Esophagus muscularis mucosa (tissue), 4 donors: ENCODE measurements at regions not wholly inside any gene's neighbourhood (a gene's known extent, or its start where the extent isn't known, plus 50 kb on each side); places are given as distances from the start of the nearest gene placed in this dataset.

Experiments used
- DNase-seq: peaks from one replicate; pipeline ENCODE4 v3.0.0-alpha.2; 2017; ENCODE audit errors: extremely low spot score
- H3K27ac ChIP-seq, 4 donors: fragments of 200-600 bp; sonication (generic); replicated peaks in 1 of 4; 1 replicate in 3 of 4; 2 replicates in 1 of 4; pipeline ENCODE4 v1.5.1; 2016 to 2019; ENCODE audit warnings: mild to moderate bottlenecking in 1 of 4
- H3K27me3 ChIP-seq, 4 donors: fragments of 200-600 bp; sonication (generic); one replicate each; pipeline versions ENCODE4 v1.5.1 to v1.6.0; 2016 to 2019
- H3K36me3 ChIP-seq, 4 donors: fragments of 200-600 bp; sonication (generic); one replicate each; pipeline ENCODE4 v1.5.1; 2016 to 2019
- H3K4me1 ChIP-seq, 4 donors: fragments of 200-600 bp; sonication (generic); one replicate each; pipeline ENCODE4 v1.5.1; 2016 to 2019
- H3K4me3 ChIP-seq, 4 donors: fragments of 200-600 bp; sonication (generic); 1 replicate in 2 of 4; 2 replicates in 2 of 4; pipeline ENCODE4 v1.5.1; 2016 to 2019; ENCODE audit warnings: mild to moderate bottlenecking in 4 of 4, moderate library complexity in 1 of 4
- H3K9me3 ChIP-seq, 4 donors: fragments of 200-600 bp; sonication (generic); 1 replicate in 3 of 4; 2 replicates in 1 of 4; pipeline ENCODE4 v1.5.1; 2016 to 2019
- CTCF ChIP-seq, 3 experiments: fragments of 200-600 bp in 2 of 3; fragments of 450-650 bp in 1 of 3; sonication (generic) in 2 of 3; IDR thresholded peaks; one replicate each; pipeline ENCODE4 v1.5.1; 2017 to 2019; ENCODE audit warnings: antibody characterized with exemption in 3 of 3, mild to moderate bottlenecking in 2 of 3, moderate library complexity in 1 of 3
- EP300 ChIP-seq: sonication (generic); formaldehyde crosslinking; IDR thresholded peaks from one replicate; pipeline ENCODE4 v1.6.1; 2017; ENCODE audit warnings: antibody characterized with exemption
- POLR2A ChIP-seq: fragments of 450-650 bp; IDR thresholded peaks from one replicate; pipeline ENCODE4 v1.6.1; 2017; ENCODE audit warnings: antibody characterized with exemption, moderate library complexity, mild to moderate bottlenecking, low read depth
- POLR2AphosphoS5 ChIP-seq, 2 donors: sonication (generic); formaldehyde crosslinking; IDR thresholded peaks; one replicate each; pipeline ENCODE4 v1.6.1; 2017; ENCODE audit warnings: antibody characterized with exemption in 2 of 2
- WGBS: methylation state at CpG from one replicate; pipeline ENCODE4 v1.1.5; 2018; 5-methylcytosine and 5-hydroxymethylcytosine counted together
- intact Hi-C: fragments of 100-400 bp; cut with DNase I; formaldehyde crosslinking; loops from one replicate; pipeline ENCODE4 v1.15.1; 2023

GRCh38 chr18:30451981-30452380, 590.6 kb downstream of the DSC3 start:
- Histone ChIP-seq H3K27ac (no peak overlapping the region), H3K36me3 (no peaks in the 10 kb centered on the region), H3K9me3 (no peaks in the 10 kb centered on the region), H3K4me1 (no peaks in the 10 kb centered on the region), H3K4me3 (no peak overlapping the region), H3K27me3 (no peaks in the 10 kb centered on the region)
- intact Hi-C loops, result no loop called here
- TF ChIP-seq EP300, result no peak
- TF ChIP-seq POLR2AphosphoS5 (IDR thresholded peaks at IDR 0.05), result no peak
- TF ChIP-seq CTCF (IDR thresholded peaks at IDR 0.05), result no peak
- no peak for TF ChIP-seq POLR2A
- DNase-seq, result no peak

- H3K9me3 ChIP-seq, result no peaks in the 10 kb centered on the region
- H3K4me3 ChIP-seq, result no peak overlapping the region
- H3K4me1 ChIP-seq, result no peaks in the 10 kb centered on the region
- no peak overlapping the region for H3K27ac ChIP-seq
- TF ChIP-seq EP300 (no peak), CTCF (IDR thresholded peaks at IDR 0.05) (no peak), POLR2AphosphoS5 (IDR thresholded peaks at IDR 0.05) (no peak), POLR2A (no peak)
- intact Hi-C loops, result no loop called here
- H3K27me3 ChIP-seq, result no peaks in the 10 kb centered on the region
- 69% methylated on average over 2 of the region's 2 CpGs for whole genome bisulfite sequencing
- no peaks in the 10 kb centered on the region for H3K36me3 ChIP-seq
- no peak for DNase-seq
These were observed 591.6 kb downstream of the DSC3 start for GRCh38 chr18:30450927-30451326.

GRCh38 chr18:30446605-30447004, 595.9 kb downstream of the DSC3 start:
- Histone ChIP-seq H3K9me3 (no peaks in the 10 kb centered on the region), H3K4me1 (no peaks in the 10 kb centered on the region), H3K4me3 (no peak overlapping the region), H3K36me3 (no peaks in the 10 kb centered on the region), H3K27me3 (no peaks in the 10 kb centered on the region), H3K27ac (no peak overlapping the region)
- intact Hi-C loops, result no loop called here
- TF ChIP-seq CTCF (IDR thresholded peaks at IDR 0.05) (no peak), EP300 (no peak), POLR2A (no peak), POLR2AphosphoS5 (IDR thresholded peaks at IDR 0.05) (no peak)
- DNase-seq, result no peak
- WGBS, result 49% methylated on average over 6 of the region's 6 CpGs

GRCh38 chr18:30444544-30444943, 598.0 kb downstream of the DSC3 start:
- no peaks in the 10 kb centered on the region for H3K4me1 ChIP-seq
- no peak for DNase-seq
- intact Hi-C loops, result no loop called here
- no peak overlapping the region for H3K27ac ChIP-seq
- H3K27me3 ChIP-seq, result no peaks in the 10 kb centered on the region
- no peak overlapping the region for H3K4me3 ChIP-seq
- H3K9me3 ChIP-seq, result no peaks in the 10 kb centered on the region
- 40% methylated on average over 2 of the region's 2 CpGs for WGBS
- TF ChIP-seq POLR2A (no peak), CTCF (IDR thresholded peaks at IDR 0.05) (no peak), POLR2AphosphoS5 (IDR thresholded peaks at IDR 0.05) (no peak), EP300 (no peak)
- no peaks in the 10 kb centered on the region for H3K36me3 ChIP-seq

- DNase-seq, result no peak
- H3K36me3 ChIP-seq, result no peaks in the 10 kb centered on the region
- H3K4me1 ChIP-seq, result no peaks in the 10 kb centered on the region
- intact Hi-C loops, result no loop called here
- no peaks in the 10 kb centered on the region for H3K9me3 ChIP-seq
- no peak for TF ChIP-seq POLR2AphosphoS5 (IDR thresholded peaks at IDR 0.05)
- no peak for TF ChIP-seq EP300
- TF ChIP-seq CTCF (IDR thresholded peaks at IDR 0.05), result no peak
- no peak for TF ChIP-seq POLR2A
- no peaks in the 10 kb centered on the region for H3K27me3 ChIP-seq
- no peak overlapping the region for H3K4me3 ChIP-seq
- H3K27ac ChIP-seq, result no peak overlapping the region
- 64% methylated on average over 2 of the region's 2 CpGs for WGBS
These were observed 602.2 kb downstream of the DSC3 start for GRCh38 chr18:30440351-30440750.
